Activated CD4-positive, CD25-positive, alpha-beta regulatory T cell treated with anti-CD3 and anti-CD28 coated beads, Interleukin-2, amount 50 U/mL, for 16 hours (primary cell): ENCODE measurements at regions not wholly inside any gene's neighbourhood (a gene's known extent, or its start where the extent isn't known, plus 50 kb on each side); places are given as distances from the start of the nearest gene placed in this dataset.
"Not testable (repeated sequence)": the region's sequence is repeated elsewhere in the genome, so short reads cannot be mapped to it uniquely, and the experiment has no call there.

ENCODE experiments used
- DNase-seq: peaks from one replicate; pipeline ENCODE4 v3.0.0-alpha.2; 2020; ENCODE audit warnings: low read depth, low spot score

- no peak for DNase-seq
Measured at GRCh38 chr1:101482306-101482705, 245.5 kb downstream of the S1PR1 start.

GRCh38 chr1:101483982-101484688, 247.3 kb downstream of the S1PR1 start:
- no peak for DNase-seq

GRCh38 chr1:101484689-101485338, 248.0 kb downstream of the S1PR1 start:
- DNase-seq = no peak

GRCh38 chr1:101485712-101486111, 248.9 kb downstream of the S1PR1 start:
- DNase-seq = no peak

- DNase-seq = not testable (repeated sequence)
Measured at GRCh38 chr1:101492144-101492543, 255.3 kb downstream of the S1PR1 start.

- DNase-seq = not testable (repeated sequence)
Measured at GRCh38 chr1:101493920-101494319, 257.1 kb downstream of the S1PR1 start.

- no peak for DNase-seq
Measured at GRCh38 chr1:101496109-101496508, 259.3 kb downstream of the S1PR1 start.

- no peak for DNase-seq
Measured at GRCh38 chr1:101497881-101498559, 261.2 kb downstream of the S1PR1 start.

GRCh38 chr1:101504106-101504505, 267.3 kb downstream of the S1PR1 start:
- not testable (repeated sequence) for DNase-seq

GRCh38 chr1:101505240-101505639, 268.4 kb downstream of the S1PR1 start:
- DNase-seq = not testable (repeated sequence)

- peak; percentile 10 for DNase-seq
Measured at GRCh38 chr1:101506541-101507164, 269.8 kb downstream of the S1PR1 start.

- DNase-seq = no peak
Measured at GRCh38 chr1:101507547-101507971, 270.7 kb downstream of the S1PR1 start.

- no peak for DNase-seq
Measured at GRCh38 chr1:101508913-101509312, 272.1 kb downstream of the S1PR1 start.

GRCh38 chr1:101509370-101509769, 272.6 kb downstream of the S1PR1 start:
- DNase-seq = no peak

- DNase-seq = no peak
Measured at GRCh38 chr1:101511202-101511891, 274.5 kb downstream of the S1PR1 start.

- no peak for DNase-seq
Measured at GRCh38 chr1:101520302-101520701, 283.5 kb downstream of the S1PR1 start.

- DNase-seq = no peak
Measured at GRCh38 chr1:101522486-101522885, 285.7 kb downstream of the S1PR1 start.

- DNase-seq = no peak
Measured at GRCh38 chr1:101526813-101527212, 290.0 kb downstream of the S1PR1 start.

GRCh38 chr1:101532377-101532776, 295.6 kb downstream of the S1PR1 start:
- no peak for DNase-seq

GRCh38 chr1:101540161-101540560, 303.3 kb downstream of the S1PR1 start:
- no peak for DNase-seq

GRCh38 chr1:101546885-101547284, 310.1 kb downstream of the S1PR1 start:
- DNase-seq = no peak

- no peak for DNase-seq
Measured at GRCh38 chr1:101547357-101547756, 310.5 kb downstream of the S1PR1 start.
